MV-4-11 (cell line): ENCODE measurements at regions not wholly inside any gene's neighbourhood (a gene's known extent, or its start where the extent isn't known, plus 50 kb on each side); places are given as distances from the start of the nearest gene placed in this dataset.
"Not testable (repeated sequence)": the region's sequence is repeated elsewhere in the genome, so short reads cannot be mapped to it uniquely, and the experiment has no call there.

Experiments
- DNase-seq: peaks from one replicate; lab custom pipeline; 2025; lab: John Stamatoyannopoulos, UW

- no peak for DNase-seq
These were observed 153.5 kb upstream of the LPP start for GRCh38 chr3:188000361-188000861.

- no peak for DNase-seq
These were observed 152.9 kb upstream of the LPP start for GRCh38 chr3:188001093-188001492.

GRCh38 chr3:188001926-188002325, 152.0 kb upstream of the LPP start:
- no peak for DNase-seq

GRCh38 chr3:188002626-188003138, 151.3 kb upstream of the LPP start:
- no peak for DNase-seq

GRCh38 chr3:188003188-188004171, 150.5 kb upstream of the LPP start:
- DNase-seq = no peak

- no peak for DNase-seq
These were observed 147.1 kb upstream of the LPP start for GRCh38 chr3:188006726-188007393.

GRCh38 chr3:188007897-188008296, 146.1 kb upstream of the LPP start:
- DNase-seq = peak; percentile 67

GRCh38 chr3:188008582-188009213, 145.3 kb upstream of the LPP start:
- DNase-seq = no peak

GRCh38 chr3:188010478-188010877, 143.5 kb upstream of the LPP start:
- DNase-seq = no peak

GRCh38 chr3:188019727-188020126, 134.2 kb upstream of the LPP start:
- no peak for DNase-seq

GRCh38 chr3:188021041-188021440, 132.9 kb upstream of the LPP start:
- DNase-seq = no peak

- DNase-seq = no peak
These were observed 132.4 kb upstream of the LPP start for GRCh38 chr3:188021502-188022040.

GRCh38 chr3:188022902-188023301, 131.1 kb upstream of the LPP start:
- not testable (repeated sequence) for DNase-seq

GRCh38 chr3:188025555-188025954, 128.4 kb upstream of the LPP start:
- DNase-seq = no peak

- no peak for DNase-seq
These were observed 127.6 kb upstream of the LPP start for GRCh38 chr3:188026191-188026968.

GRCh38 chr3:188031121-188031520, 122.8 kb upstream of the LPP start:
- DNase-seq = no peak

- no peak for DNase-seq
These were observed 119.0 kb upstream of the LPP start for GRCh38 chr3:188034989-188035388.

GRCh38 chr3:188036375-188037194, 117.4 kb upstream of the LPP start:
- DNase-seq = peak; percentile 21

GRCh38 chr3:188037195-188037718, 116.7 kb upstream of the LPP start:
- DNase-seq = no peak

- no peak for DNase-seq
These were observed 115.9 kb upstream of the LPP start for GRCh38 chr3:188037965-188038581.
